ENCODE measurements at regions not wholly inside any gene's neighbourhood (a gene's known extent, or its start where the extent isn't known, plus 50 kb on each side); places are given as distances from the start of the nearest gene placed in this dataset.

- TF ChIP-seq, protein P1, sequence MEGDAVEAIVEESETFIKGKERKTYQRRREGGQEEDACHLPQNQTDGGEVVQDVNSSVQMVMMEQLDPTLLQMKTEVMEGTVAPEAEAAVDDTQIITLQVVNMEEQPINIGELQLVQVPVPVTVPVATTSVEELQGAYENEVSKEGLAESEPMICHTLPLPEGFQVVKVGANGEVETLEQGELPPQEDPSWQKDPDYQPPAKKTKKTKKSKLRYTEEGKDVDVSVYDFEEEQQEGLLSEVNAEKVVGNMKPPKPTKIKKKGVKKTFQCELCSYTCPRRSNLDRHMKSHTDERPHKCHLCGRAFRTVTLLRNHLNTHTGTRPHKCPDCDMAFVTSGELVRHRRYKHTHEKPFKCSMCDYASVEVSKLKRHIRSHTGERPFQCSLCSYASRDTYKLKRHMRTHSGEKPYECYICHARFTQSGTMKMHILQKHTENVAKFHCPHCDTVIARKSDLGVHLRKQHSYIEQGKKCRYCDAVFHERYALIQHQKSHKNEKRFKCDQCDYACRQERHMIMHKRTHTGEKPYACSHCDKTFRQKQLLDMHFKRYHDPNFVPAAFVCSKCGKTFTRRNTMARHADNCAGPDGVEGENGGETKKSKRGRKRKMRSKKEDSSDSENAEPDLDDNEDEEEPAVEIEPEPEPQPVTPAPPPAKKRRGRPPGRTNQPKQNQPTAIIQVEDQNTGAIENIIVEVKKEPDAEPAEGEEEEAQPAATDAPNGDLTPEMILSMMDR (IDR thresholded peaks at IDR 0.05; ENCODE audit: extremely low read depth, missing control alignments), result no peak
Observed at GRCh38 chr18:43692099-43692690, 414.9 kb upstream of the SYT4 start.

DNA sequence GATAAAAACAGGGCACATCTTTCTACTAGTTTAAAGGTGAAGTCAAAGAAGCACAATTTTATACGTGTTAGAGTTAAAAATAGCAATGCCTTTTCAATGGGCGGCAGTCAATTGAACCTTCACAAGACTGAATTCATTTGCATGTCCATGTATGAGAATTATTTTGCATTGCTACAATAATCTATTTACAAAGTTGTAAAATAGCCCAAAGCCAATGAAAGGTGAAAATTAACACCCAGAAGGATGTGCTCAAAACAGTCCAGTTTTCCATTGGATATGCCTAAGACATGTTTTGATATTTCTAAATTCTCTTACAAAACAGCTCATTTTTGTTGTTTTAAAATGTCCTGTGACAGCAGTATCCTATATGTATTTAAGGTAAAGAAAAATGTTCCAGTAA, 425.1 kb upstream of the SYT4 start:
- no peak for DNase-seq (ENCODE audit: low spot score)
- TF ChIP-seq, protein P1 (IDR thresholded peaks at IDR 0.05; ENCODE audit: extremely low read depth, missing control alignments), result no peak

More at GRCh38 chr18:43692099-43692690, 414.9 kb upstream of the SYT4 start:
- no peak for DNase-seq (ENCODE audit: low spot score)

DNA sequence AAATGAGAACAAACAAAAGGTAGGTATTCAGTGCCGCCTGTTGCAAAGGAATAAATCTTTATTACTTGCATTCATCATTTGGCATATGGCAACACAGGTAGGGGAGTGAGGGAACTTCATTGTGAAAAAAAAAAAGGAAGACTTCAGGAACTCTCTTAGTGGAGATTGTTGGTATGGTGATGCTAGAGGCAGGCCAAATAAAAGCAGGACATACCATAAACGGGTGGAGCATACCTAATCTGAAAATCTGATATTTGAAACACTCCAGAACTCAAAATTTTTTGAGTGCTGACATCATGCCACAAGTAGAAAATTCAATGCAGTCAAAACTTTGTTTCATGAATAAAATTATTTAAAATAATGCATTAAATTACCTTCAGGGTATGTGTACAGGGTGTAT, 425.8 kb upstream of the SYT4 start:
- DNase-seq (ENCODE audit: low spot score), result no peak
- TF ChIP-seq, protein P1 (IDR thresholded peaks at IDR 0.05; ENCODE audit: extremely low read depth, missing control alignments), result no peak

DNA sequence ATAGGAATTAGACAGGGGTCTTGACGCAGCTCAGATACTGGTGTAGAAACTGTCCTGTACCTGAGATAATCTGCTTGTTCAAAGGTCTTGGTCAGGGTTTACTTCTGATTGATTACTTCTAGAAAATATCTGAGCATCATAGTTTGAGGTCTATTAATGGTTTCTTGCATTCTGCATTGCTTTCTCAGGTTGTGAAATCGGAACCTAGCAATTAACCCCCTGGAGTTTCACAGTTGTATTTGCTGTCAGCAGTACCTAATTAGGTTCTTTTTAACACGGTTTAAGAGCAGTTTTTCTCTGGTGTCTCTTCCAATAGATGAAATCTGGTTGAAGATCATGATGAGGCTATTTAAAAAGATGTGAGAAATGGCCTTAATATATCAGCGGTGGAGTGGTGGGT, 428.6 kb upstream of the SYT4 start:
- DNase-seq (ENCODE audit: low spot score), result no peak
- TF ChIP-seq, protein P1 (IDR thresholded peaks at IDR 0.05; ENCODE audit: extremely low read depth, missing control alignments), result no peak

- TF ChIP-seq, protein P1 (IDR thresholded peaks at IDR 0.05; ENCODE audit: extremely low read depth, missing control alignments), result no peak
- DNase-seq (ENCODE audit: low spot score), result no peak
Observed at GRCh38 chr18:43710135-43710534, 432.8 kb upstream of the SYT4 start.

- no peak for DNase-seq (ENCODE audit: low spot score)
- TF ChIP-seq, protein P1 (IDR thresholded peaks at IDR 0.05; ENCODE audit: extremely low read depth, missing control alignments), result no peak
Observed at GRCh38 chr18:43714343-43715010, 437.2 kb upstream of the SYT4 start.

DNA sequence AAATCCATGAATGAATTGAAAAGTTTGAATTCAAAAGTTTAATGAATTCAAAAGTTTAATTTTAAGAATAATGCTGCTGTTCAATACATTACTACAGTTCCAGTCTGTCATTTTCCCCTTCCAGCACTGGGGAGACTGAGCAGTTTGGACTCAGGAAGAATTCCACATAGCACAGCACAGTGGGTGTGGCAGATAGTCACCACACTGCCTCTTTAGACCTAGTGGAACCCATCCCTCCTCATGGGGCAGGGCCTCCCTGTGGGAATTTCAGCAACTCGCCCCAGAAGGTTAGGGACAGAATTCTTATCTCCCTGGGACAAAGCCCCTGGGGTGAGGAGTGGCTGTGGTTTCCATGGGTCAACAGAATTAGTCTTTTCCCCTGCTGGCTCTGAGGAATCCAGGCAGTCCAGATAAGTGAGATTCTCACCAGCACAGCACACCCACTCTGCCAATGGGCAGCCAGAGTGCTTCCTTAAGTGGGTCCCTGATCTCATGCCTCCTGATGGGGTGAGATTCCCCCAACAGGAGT, 442.0 kb upstream of the SYT4 start:
- TF ChIP-seq, protein P1 (IDR thresholded peaks at IDR 0.05; ENCODE audit: extremely low read depth, missing control alignments), result no peak
- DNase-seq (ENCODE audit: low spot score), result no peak
